NCI-H1092 (cell line): ENCODE measurements at regions not wholly inside any gene's neighbourhood (a gene's known extent, or its start where the extent isn't known, plus 50 kb on each side); places are given as distances from the start of the nearest gene placed in this dataset.

Experiments used
- DNase-seq: peaks from one replicate; lab custom pipeline; 2025; lab: John Stamatoyannopoulos, UW

DNA sequence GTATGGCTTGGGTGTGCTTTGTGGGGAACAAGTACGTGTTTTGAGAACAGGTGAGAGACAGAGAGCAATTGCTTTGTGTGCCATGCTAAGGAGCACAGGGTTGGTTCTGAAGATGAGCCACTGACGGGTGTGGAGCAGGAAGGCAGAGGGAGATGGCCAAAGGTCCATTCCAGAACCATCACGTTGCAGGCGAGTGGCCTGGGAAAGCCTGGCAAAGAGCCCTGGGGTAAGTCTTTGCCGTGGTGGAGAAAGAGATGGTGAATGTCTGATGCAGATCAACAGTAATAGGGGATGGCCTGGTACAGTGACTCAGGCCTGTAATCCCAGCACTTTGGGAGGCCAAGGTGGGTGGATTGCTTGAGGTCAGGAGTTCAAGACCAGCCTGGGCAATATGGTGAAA lies 93.5 kb upstream of the ZNF521 start:
- no peak for DNase-seq

DNA sequence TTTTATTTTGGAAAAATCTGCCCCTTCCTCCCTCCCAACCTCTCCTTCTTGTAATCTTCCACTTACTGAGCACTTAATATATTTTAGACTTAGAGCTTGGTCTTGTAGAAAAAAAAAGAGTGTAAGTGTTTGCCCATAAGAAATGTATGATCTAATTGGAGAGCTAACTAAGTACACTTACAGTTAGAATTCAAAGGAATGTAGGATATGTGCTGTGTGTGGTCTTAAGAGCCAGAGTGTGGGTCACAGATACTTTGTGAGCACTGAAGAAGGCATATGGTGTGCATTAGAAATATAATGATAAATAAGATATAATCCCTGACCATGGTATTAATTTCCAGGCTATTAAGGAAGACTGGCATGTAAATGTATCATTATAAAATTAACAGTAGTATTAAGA lies 91.8 kb upstream of the ZNF521 start:
- DNase-seq = no peak

DNA sequence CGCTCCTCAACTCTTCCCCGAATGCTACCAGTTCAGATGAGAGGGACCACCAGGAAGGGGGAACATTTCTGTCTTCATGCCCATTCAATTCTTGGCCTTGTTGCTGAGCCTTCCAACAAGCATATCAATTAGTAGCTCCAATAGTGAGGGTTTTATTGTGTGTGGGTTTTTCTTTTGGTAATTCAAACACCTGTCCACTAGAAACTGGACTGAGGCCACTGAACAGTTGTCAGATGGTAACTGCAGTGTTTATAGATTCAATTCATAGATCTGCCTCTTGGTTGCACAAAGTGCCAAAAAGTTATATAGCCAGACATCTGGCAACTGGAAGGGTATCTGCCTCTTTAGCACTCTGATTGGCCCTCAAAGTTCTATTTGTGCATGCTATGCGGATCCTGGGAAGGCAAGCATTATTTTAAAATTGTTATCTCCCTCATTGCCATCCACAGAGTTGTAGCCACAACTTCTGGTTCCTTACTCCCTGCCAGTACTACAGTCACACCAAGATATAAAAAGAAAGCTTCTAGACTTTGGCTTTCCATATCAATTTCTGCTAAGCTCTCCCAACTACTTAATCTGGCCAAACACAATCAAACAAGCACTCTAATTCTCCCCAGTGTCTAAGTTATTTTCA lies 83.3 kb upstream of the ZNF521 start:
- DNase-seq = no peak

DNA sequence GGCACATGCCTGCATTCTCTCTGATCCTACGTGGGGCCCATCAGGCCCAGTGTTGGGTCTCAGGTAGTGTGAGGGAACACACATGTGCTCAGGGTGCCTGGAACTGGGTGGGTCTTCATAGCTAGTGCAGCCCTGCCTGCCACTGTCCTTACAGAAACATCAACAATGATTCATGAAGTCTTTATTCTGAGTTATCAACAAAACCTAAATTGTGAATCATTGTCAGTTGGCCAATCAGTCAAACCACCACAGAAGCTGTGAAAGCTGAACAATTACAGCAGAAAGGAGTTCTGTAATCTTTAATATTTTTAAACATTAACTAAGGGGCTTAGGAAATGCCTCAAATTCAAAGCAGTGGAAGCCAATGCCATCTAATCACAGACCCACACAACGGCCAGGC lies 82.8 kb upstream of the ZNF521 start:
- no peak for DNase-seq

DNA sequence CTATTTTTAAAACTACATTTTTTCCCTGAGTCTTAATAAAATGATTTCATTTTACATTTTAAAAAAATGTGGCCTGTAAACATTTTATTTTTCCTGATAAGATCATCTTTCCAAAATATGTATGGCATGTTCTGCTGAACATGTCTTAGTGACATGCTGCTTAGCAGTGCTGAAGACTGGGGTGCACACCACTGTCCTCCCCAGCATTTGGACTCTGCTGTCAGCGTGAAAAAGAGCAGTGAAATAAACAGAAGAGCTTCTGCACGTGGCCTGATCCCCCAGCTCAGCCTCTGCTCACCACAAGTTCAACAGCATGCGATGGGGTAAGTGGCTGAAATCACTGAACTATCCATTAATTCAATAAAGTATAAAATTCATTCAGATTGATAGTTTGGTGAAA lies 81.6 kb upstream of the ZNF521 start:
- DNase-seq = no peak

DNA sequence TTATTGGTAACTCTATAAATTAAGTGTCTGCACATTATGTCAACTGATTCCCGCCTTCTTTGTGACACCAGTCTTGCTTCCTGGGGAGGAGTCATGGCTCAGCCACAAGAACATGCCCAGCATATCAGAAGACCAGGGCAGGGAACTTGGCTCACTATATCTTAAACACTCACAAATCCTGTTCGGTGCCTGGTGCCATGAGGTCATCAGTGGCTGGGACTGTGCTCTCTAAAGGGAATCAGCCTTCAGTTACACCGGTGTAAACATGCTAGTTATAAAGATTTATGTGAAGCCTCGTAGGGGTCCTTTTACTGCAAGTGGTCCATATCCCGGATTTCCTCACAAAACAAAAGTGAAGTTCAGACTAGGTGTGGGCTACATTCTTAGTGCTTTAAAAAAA lies 73.1 kb upstream of the ZNF521 start:
- DNase-seq = no peak

DNA sequence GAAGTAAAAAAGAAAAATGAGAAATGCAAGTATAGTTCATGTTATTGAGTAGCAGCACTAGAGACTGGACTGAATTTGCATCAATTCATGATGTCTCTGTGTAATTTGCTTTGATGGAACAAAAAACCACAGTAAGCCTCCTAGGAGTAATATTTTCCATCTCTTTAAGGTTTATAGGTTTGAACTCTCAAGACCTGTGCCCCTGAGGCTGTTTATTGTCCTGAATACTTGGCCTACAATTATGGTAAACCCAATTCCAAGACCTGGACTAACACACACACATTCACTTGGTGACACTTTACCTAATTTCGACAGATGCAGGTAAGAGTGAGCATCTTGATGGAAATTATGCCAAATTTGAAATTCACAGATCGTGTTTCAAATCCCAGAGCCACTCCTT lies 71.8 kb upstream of the ZNF521 start:
- no peak for DNase-seq

DNA sequence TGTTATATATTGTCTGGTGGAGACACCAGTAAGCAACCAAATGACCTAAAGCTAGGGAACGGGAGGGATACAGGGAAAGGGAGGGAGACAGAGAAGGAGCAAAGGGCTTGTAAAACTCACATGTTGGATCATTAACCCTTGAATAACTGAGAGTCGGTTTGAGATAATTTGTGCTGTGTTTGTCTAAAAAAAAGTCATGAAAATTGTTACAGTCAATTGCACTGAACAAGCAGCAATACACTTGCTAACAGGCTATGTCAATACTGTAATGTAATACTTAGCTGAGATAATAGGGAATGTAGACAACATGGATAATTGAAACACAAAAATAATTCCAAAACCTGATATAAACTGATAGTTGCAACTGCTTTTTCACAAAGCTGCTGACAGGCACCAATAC lies 71.3 kb upstream of the ZNF521 start:
- DNase-seq = no peak

DNA sequence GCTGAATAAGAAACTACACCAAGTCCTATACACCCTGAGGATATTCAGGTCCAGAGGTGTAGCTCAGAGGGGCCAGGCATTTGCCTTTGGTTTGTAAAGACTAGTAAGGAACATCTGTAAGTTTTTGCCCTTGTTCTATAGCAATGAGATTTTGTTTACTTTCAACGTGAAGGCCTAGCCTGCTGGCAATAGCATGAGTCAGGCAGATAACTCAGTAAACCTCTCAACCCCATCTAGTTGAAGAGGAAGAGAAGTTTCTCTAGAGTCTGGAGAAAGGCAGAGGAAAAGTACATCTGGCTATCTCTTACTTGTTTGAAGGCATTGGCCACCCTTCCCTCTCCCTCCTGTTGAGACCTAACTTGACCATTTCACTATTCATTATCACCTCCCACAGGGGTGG lies 70.3 kb upstream of the ZNF521 start:
- DNase-seq = no peak

DNA sequence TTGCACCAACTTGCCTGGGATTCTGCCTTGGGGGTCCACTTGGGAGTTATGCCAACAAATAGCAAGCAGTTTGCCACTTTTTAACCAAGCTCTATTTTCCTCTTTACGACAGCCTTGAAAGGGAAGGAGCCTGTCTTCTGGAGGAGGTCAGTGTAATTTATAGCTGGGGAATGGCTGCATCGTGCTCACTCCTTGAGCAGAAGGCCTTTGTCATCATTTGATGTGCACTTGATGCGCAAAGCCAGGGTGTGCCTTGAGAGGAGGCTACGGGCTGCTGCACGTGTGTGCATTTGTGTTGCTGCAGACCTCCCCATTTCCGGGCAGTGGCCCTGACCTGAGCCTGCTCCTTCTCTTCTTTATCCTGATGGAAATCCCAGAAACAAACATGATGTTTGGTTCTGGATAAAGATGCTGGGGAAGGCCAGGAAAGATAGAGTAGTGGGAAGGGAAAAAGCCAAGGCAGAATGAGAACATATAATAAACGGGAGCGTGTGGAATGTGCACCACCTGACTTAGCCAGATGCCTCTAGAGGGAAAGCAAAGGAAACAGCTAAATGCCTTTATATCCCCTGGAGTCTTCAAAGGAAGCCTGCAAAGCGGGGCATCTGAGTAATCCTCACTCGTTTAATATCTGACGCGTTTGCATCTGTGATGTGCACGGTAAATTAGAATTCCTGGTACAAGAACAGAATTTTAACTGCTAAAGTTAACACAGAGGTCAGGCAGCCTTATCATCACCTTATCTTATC lies 68.3 kb upstream of the ZNF521 start:
- DNase-seq = no peak

DNA sequence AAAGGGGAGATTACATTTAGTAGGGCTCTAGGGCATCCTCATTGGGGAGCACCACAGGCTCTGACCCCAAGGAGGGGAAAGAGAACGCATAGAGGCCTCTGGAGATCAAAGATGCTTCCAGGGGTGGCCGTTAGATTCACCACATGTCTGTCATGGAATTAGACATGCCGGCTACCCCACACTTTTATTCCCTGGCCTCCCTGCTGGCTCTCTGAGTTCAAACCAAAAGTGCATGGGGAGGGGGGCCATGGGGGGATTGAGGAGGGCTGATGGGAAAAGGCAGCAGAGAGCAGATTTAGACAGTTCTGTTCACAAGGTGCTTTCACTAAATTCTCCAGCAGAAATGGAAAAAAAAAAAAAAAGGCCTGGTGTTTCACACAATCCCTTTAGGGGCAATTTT lies 64.4 kb upstream of the ZNF521 start:
- no peak for DNase-seq

DNA sequence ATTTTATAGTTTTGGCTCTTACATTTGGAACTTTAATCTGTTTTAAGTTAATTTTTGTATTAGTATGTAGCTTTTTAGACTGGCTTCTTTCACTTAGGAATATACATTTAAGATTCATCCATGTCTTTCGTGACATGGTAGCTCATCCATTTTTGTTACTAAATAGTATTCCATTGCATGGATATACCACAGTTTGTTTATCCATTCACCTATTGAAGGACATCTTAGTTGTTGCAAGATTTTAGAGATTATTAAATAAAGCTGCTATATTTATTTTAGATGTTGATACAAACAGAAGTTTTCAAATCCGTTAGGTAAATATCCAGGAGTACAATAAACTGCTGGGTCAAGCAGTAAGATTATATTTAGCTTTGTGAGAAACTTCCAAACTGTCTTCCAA lies 58.0 kb upstream of the ZNF521 start:
- DNase-seq = no peak

DNA sequence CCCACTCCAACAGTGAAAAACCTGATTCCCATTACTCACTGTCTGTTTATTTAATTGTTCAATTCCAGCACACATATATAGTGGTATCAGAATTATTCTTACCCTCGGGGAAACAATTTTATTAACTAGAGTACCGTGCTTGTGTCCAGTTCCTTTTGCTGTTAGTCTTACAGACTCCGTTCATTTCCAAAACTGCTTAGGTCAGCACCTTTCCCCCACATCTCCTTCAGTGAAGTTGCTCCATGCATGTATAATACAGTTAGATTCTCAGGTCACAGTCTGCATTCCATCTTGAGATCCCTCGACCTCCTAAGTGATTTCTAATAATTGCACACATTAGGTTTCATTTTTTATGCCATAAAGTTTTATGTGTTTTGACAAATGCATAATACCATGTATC lies 56.3 kb upstream of the ZNF521 start:
- no peak for DNase-seq
